Mesenchymal stem cell (in vitro differentiated cells and primary cell): ENCODE measurements at regions not wholly inside any gene's neighbourhood (a gene's known extent, or its start where the extent isn't known, plus 50 kb on each side); places are given as distances from the start of the nearest gene placed in this dataset.

Experiments used
- DNase-seq: peaks from one replicate; pipeline ENCODE4 v3.0.0-alpha.2; 2013
- H2AFZ ChIP-seq: one replicate; pipeline ENCODE4 v1.6.1; 2013; ENCODE audit warnings: low read depth, mild to moderate bottlenecking, control low read depth, inconsistent platforms, low read length, moderate library complexity
- H2AK5ac ChIP-seq: 2 replicates; pipeline ENCODE4 v1.6.1; 2013; ENCODE audit warnings: low read length, moderate library complexity, mild to moderate bottlenecking, inconsistent platforms; ENCODE audit not compliant: severe bottlenecking
- H2BK120ac ChIP-seq: one replicate; pipeline ENCODE4 v1.6.1; 2013; ENCODE audit warnings: low read depth, mild to moderate bottlenecking, inconsistent platforms, low read length, moderate library complexity
- H2BK12ac ChIP-seq, 2 experiments: one replicate each; pipeline ENCODE4 v1.6.1; 2013; ENCODE audit warnings: inconsistent platforms in 2 of 2, low read length in 2 of 2, mild to moderate bottlenecking in 2 of 2, moderate library complexity in 2 of 2, control low read depth in 1 of 2
- H2BK15ac ChIP-seq: one replicate; pipeline ENCODE4 v1.6.1; 2013; ENCODE audit warnings: mild to moderate bottlenecking, low read depth, inconsistent platforms; ENCODE audit not compliant: poor library complexity, severe bottlenecking
- H2BK5ac ChIP-seq: 2 replicates; pipeline ENCODE4 v1.6.1; 2013; ENCODE audit warnings: low read depth, mild to moderate bottlenecking, low read length, control low read depth, inconsistent platforms; ENCODE audit not compliant: poor library complexity, severe bottlenecking
- H3K14ac ChIP-seq, 2 experiments: one replicate each; pipeline ENCODE4 v1.6.1; 2013; ENCODE audit warnings: inconsistent platforms in 2 of 2, low read length in 2 of 2, control low read depth in 1 of 2, mild to moderate bottlenecking in 1 of 2, moderate library complexity in 1 of 2
- H3K18ac ChIP-seq, 2 experiments: one replicate each; pipeline ENCODE4 v1.6.1; 2013; ENCODE audit warnings: inconsistent platforms in 2 of 2, low read length in 2 of 2, control low read depth in 1 of 2, low read depth in 1 of 2, mild to moderate bottlenecking in 1 of 2
- H3K23ac ChIP-seq, 2 experiments: one replicate each; pipeline ENCODE4 v1.6.1; 2013; ENCODE audit warnings: inconsistent platforms in 2 of 2, low read length in 2 of 2, mild to moderate bottlenecking in 2 of 2, moderate library complexity in 2 of 2, control low read depth in 1 of 2
- H3K27ac ChIP-seq: 2 replicates; pipeline ENCODE4 v1.5.1; 2013; ENCODE audit warnings: mild to moderate bottlenecking, moderate library complexity, low read length, control low read depth, inconsistent platforms; ENCODE audit not compliant: poor library complexity, severe bottlenecking
- H3K27me3 ChIP-seq, 2 experiments: 2 replicates each; pipeline versions ENCODE4 v1.6.1 to v1.7.0; 2013; ENCODE audit warnings: low read length in 2 of 2, mild to moderate bottlenecking in 2 of 2, moderate library complexity in 2 of 2, control low read depth in 1 of 2, inconsistent platforms in 1 of 2; ENCODE audit not compliant: control insufficient read depth in 1 of 2, insufficient read depth in 1 of 2
- H3K36me3 ChIP-seq, 2 experiments: 2 replicates each; pipeline versions ENCODE4 v1.6.1 to v1.7.0; 2013; ENCODE audit warnings: low read length in 2 of 2, control low read depth in 1 of 2, inconsistent platforms in 1 of 2, low read depth in 1 of 2, mild to moderate bottlenecking in 1 of 2; ENCODE audit not compliant: insufficient read depth in 2 of 2, control insufficient read depth in 1 of 2
- H3K4ac ChIP-seq, 2 experiments: one replicate each; pipeline ENCODE4 v1.6.1; 2013; ENCODE audit warnings: inconsistent platforms in 2 of 2, low read length in 2 of 2, mild to moderate bottlenecking in 2 of 2, moderate library complexity in 2 of 2, control low read depth in 1 of 2, low read depth in 1 of 2
- H3K4me1 ChIP-seq: 2 replicates; pipeline ENCODE4 v1.6.1; 2013; ENCODE audit warnings: low read depth, low read length, control low read depth; ENCODE audit not compliant: control insufficient read depth, insufficient read depth
- H3K4me2 ChIP-seq: 2 replicates; pipeline ENCODE4 v1.6.1; 2013; ENCODE audit warnings: low read length, mild to moderate bottlenecking, inconsistent platforms; ENCODE audit not compliant: poor library complexity, severe bottlenecking
- H3K4me3 ChIP-seq, 2 experiments: 2 replicates each; pipeline versions ENCODE4 v1.5.1 to v1.7.0; 2013; ENCODE audit warnings: low read length in 2 of 2, mild to moderate bottlenecking in 2 of 2, control low read depth in 1 of 2, low read depth in 1 of 2; ENCODE audit not compliant: insufficient read depth in 1 of 2
- H3K79me1 ChIP-seq: replicated peaks from 2 replicates; pipeline ENCODE4 v1.6.1; 2013; ENCODE audit warnings: mild to moderate bottlenecking, control low read depth, low read length, inconsistent platforms; ENCODE audit not compliant: poor library complexity, severe bottlenecking
- H3K9ac ChIP-seq: 2 replicates; pipeline ENCODE4 v1.7.0; 2013; ENCODE audit warnings: mild to moderate bottlenecking, low read length, moderate library complexity
- H3K9me3 ChIP-seq: 2 replicates; pipeline ENCODE4 v1.7.0; 2013; ENCODE audit warnings: mild to moderate bottlenecking, low read length; ENCODE audit not compliant: control insufficient read depth
- H4K8ac ChIP-seq: one replicate; pipeline ENCODE4 v1.6.1; 2013; ENCODE audit warnings: inconsistent platforms, mild to moderate bottlenecking, low read length, moderate library complexity
- H4K91ac ChIP-seq: one replicate; pipeline ENCODE4 v1.6.1; 2013; ENCODE audit warnings: mild to moderate bottlenecking, low read length, inconsistent platforms
- WGBS: methylation state at CpG from one replicate; pipeline ENCODE4 v1.1.7; 2013; ENCODE audit warnings: mixed read lengths; 5-methylcytosine and 5-hydroxymethylcytosine counted together

DNA sequence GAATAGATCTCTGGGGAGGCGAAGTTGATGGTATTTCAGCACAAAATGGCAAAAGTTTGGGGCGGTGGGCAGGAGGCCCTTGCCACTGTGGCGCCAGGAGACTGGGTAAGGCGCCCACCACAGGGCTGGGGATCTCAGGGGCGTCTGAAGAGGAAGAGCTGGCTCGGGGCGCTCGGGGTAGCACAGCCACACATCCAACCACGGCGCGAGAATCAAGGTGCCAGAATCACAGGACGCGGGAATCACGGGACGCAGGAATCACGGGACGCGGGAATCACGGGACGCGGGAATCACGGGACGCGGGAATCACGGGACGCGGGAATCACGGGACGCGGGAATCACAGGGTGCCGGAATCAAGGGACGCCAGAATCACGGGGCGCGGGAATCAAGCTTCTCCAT is 174.4 kb downstream of the TMEM18 start:
- H3K9ac ChIP-seq, result no peak overlapping the region
- 90% methylated on average over 33 of the region's 35 CpGs for WGBS
- H3K27me3 ChIP-seq, result peaks cover 0 to 5% of the 10 kb centered on the region in 2 experiments
- no peak overlapping the region for H3K4ac ChIP-seq
- H3K27ac ChIP-seq, result no peak overlapping the region
- H3K4me3 ChIP-seq, result no peak overlapping the region
- H4K91ac ChIP-seq, result no peak overlapping the region
- peaks cover 1% of the 10 kb centered on the region for H3K4me1 ChIP-seq
- H3K23ac ChIP-seq, result no peak overlapping the region
- no peak overlapping the region for H3K18ac ChIP-seq
- H2AFZ ChIP-seq, result no peak overlapping the region
- no peaks in the 10 kb centered on the region for H3K36me3 ChIP-seq
- H3K9me3 ChIP-seq, result peaks cover 3% of the 10 kb centered on the region
- no peak overlapping the region for H2BK120ac ChIP-seq
- no peak overlapping the region for H2BK5ac ChIP-seq
- DNase-seq, result no peak
- no peak overlapping the region for H2BK15ac ChIP-seq
- H3K79me1 ChIP-seq, result no peaks in the 10 kb centered on the region
- no peak overlapping the region for H3K14ac ChIP-seq
- no peak overlapping the region for H2AK5ac ChIP-seq
- no peak overlapping the region for H2BK12ac ChIP-seq
- no peak overlapping the region for H4K8ac ChIP-seq
- H3K4me2 ChIP-seq, result no peak overlapping the region

DNA sequence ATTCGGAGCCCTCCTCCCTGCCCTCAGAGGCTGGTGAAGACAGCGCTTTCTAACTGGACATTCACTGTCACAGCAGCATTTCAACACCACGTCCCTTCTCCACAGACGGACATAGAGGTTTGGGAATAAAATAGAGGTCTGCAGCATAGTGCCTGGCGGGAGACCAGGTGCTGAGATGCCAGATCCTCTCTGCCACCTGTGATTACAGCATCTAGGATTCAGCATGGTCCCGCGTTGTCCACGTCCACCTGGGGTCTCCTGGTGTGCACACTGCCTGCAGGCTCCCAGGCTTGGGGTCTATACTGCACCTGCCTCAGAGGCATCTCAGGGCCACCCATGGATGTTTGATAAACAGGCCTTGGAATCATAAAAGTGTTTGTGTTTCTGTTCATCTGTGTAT is 175.5 kb downstream of the TMEM18 start:
- Histone ChIP-seq H2BK12ac (no peak overlapping the region), H3K79me1 (no peaks in the 10 kb centered on the region), H3K4ac (no peak overlapping the region), H3K4me2 (no peak overlapping the region), H3K4me1 (peaks cover 1% of the 10 kb centered on the region), H3K4me3 (no peak overlapping the region), H3K9ac (no peak overlapping the region), H2AK5ac (no peak overlapping the region), H3K23ac (no peak overlapping the region), H2BK5ac (no peak overlapping the region), H4K8ac (no peak overlapping the region), H2AFZ (no peak overlapping the region), H3K18ac (no peak overlapping the region), H4K91ac (no peak overlapping the region), H3K36me3 (no peaks in the 10 kb centered on the region), H3K9me3 (peaks cover 3% of the 10 kb centered on the region), H2BK15ac (no peak overlapping the region), H3K27me3 (peaks cover 0 to 5% of the 10 kb centered on the region in 2 experiments), H2BK120ac (no peak overlapping the region), H3K27ac (no peak overlapping the region), H3K14ac (no peak overlapping the region)
- DNase-seq, result no peak
- 78% methylated on average over 7 of the region's 8 CpGs for WGBS

DNA sequence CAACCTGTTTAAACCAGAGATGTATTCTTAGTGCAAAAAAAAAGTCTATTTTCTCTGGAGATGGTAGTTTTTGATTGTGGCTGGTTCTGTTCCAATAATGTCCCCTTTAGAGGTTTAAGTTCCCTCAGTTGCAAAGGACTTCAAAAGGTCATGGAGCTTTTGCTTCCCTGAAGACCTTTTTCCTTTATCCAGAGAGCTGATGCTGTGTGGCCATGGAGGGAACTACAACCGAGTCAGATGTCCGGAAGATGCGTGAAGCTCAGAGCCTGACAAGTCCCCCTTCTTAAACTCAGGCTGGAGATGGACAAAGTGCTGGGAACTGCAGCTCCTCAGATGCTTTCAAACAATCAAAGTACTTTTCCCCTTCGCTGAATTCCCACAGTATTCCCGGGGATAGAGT is 176.1 kb downstream of the TMEM18 start:
- no peak overlapping the region for H4K8ac ChIP-seq
- 41% methylated on average over 3 of the region's 5 CpGs for WGBS
- no peak overlapping the region for H3K4me2 ChIP-seq
- no peak overlapping the region for H3K4ac ChIP-seq
- no peak overlapping the region for H2AFZ ChIP-seq
- H3K79me1 ChIP-seq, result no peaks in the 10 kb centered on the region
- no peak overlapping the region for H3K18ac ChIP-seq
- no peak overlapping the region for H2BK15ac ChIP-seq
- H3K27me3 ChIP-seq, result peaks cover 0 to 5% of the 10 kb centered on the region in 2 experiments
- no peak overlapping the region for H3K27ac ChIP-seq
- H3K9ac ChIP-seq, result no peak overlapping the region
- peaks cover 1% of the 10 kb centered on the region for H3K4me1 ChIP-seq
- no peaks in the 10 kb centered on the region for H3K36me3 ChIP-seq
- no peak overlapping the region for H2BK12ac ChIP-seq
- no peak overlapping the region for H3K4me3 ChIP-seq
- H2BK120ac ChIP-seq, result no peak overlapping the region
- H4K91ac ChIP-seq, result no peak overlapping the region
- no peak overlapping the region for H2BK5ac ChIP-seq
- no peak overlapping the region for H2AK5ac ChIP-seq
- peaks cover 3% of the 10 kb centered on the region for H3K9me3 ChIP-seq
- H3K14ac ChIP-seq, result no peak overlapping the region
- no peak for DNase-seq
- no peak overlapping the region for H3K23ac ChIP-seq

DNA sequence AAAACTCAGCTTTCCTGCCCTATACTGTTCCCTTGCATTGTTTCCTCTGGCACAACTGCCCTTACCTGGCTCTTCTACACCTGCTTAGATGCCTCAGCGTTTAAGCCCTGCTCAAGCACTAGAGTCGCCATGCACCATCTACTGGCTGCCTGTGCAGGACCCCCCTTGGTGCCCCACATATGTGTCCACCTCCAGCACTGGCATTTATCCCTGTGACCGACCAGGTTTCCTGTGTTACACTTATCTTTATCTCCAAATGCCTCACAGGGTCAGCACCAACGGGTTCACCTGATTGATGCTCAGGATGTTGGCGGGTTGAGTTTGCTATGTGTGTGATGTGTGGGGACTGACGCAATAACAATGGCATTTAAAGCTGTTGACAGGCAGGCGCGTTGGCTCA is 177.5 kb downstream of the TMEM18 start:
- WGBS, result 66% methylated on average over 7 of the region's 8 CpGs
- Histone ChIP-seq H3K14ac (no peak overlapping the region), H3K4me2 (no peak overlapping the region), H3K4me1 (no peaks in the 10 kb centered on the region), H3K9ac (no peak overlapping the region), H3K27me3 (peaks cover 0 to 5% of the 10 kb centered on the region in 2 experiments), H2BK120ac (no peak overlapping the region), H4K8ac (no peak overlapping the region), H3K4me3 (no peak overlapping the region), H3K36me3 (no peaks in the 10 kb centered on the region), H4K91ac (no peak overlapping the region), H3K18ac (no peak overlapping the region), H3K27ac (no peak overlapping the region), H3K23ac (no peak overlapping the region), H2BK5ac (no peak overlapping the region), H2AK5ac (no peak overlapping the region), H3K79me1 (no peaks in the 10 kb centered on the region), H2AFZ (no peak overlapping the region), H3K9me3 (peaks cover 3% of the 10 kb centered on the region), H2BK12ac (no peak overlapping the region), H3K4ac (no peak overlapping the region), H2BK15ac (no peak overlapping the region)
- no peak for DNase-seq
